HG02885 (cell line): ENCODE measurements at regions not wholly inside any gene's neighbourhood (a gene's known extent, or its start where the extent isn't known, plus 50 kb on each side); places are given as distances from the start of the nearest gene placed in this dataset.
"Not testable (repeated sequence)": the region's sequence is repeated elsewhere in the genome, so short reads cannot be mapped to it uniquely, and the experiment has no call there.

Source experiments
- ATAC-seq: cut with Tn5 transposase; IDR thresholded peaks from one replicate; pipeline ENCODE4 v1.9.1; 2021; ENCODE audit warnings: mild to moderate bottlenecking; ENCODE audit not compliant: unreplicated experiment, poor library complexity

- ATAC-seq = no peak
Observed at GRCh38 chr15:81940467-81941451, 105.1 kb downstream of the MEX3B start.

GRCh38 chr15:81939604-81940440 lies 106.0 kb downstream of the MEX3B start:
- no peak for ATAC-seq

GRCh38 chr15:81937189-81937588 lies 108.6 kb downstream of the MEX3B start:
- no peak for ATAC-seq

- ATAC-seq = no peak
Observed at GRCh38 chr15:81930582-81931369, 115.0 kb downstream of the MEX3B start.

- ATAC-seq = no peak
Observed at GRCh38 chr15:81929557-81929956, 116.3 kb downstream of the MEX3B start.

GRCh38 chr15:81926981-81927380 lies 118.8 kb downstream of the MEX3B start:
- no peak for ATAC-seq

GRCh38 chr15:81924729-81925128 lies 121.1 kb downstream of the MEX3B start:
- no peak for ATAC-seq

GRCh38 chr15:81923561-81924350 lies 122.1 kb downstream of the MEX3B start:
- no peak for ATAC-seq

- no peak for ATAC-seq
Observed at GRCh38 chr15:81922143-81922542, 123.7 kb downstream of the MEX3B start.

GRCh38 chr15:81921163-81921562 lies 124.7 kb downstream of the MEX3B start:
- no peak for ATAC-seq

- ATAC-seq = not testable (repeated sequence)
Observed at GRCh38 chr15:81918767-81919166, 127.1 kb downstream of the MEX3B start.

GRCh38 chr15:81916451-81916850 lies 129.4 kb downstream of the MEX3B start:
- ATAC-seq = no peak

GRCh38 chr15:81915990-81916389 lies 129.8 kb downstream of the MEX3B start:
- no peak for ATAC-seq

- ATAC-seq = no peak
Observed at GRCh38 chr15:81914734-81915256, 131.0 kb downstream of the MEX3B start.

- no peak for ATAC-seq
Observed at GRCh38 chr15:81914333-81914732, 131.5 kb downstream of the MEX3B start.

GRCh38 chr15:81911022-81911971 lies 134.5 kb downstream of the MEX3B start:
- ATAC-seq = no peak

- ATAC-seq = no peak
Observed at GRCh38 chr15:81910355-81911021, 135.3 kb downstream of the MEX3B start.

- no peak for ATAC-seq
Observed at GRCh38 chr15:81909011-81909358, 136.8 kb downstream of the MEX3B start.
